OCI-LY1 (cell line): ENCODE measurements at regions not wholly inside any gene's neighbourhood (a gene's known extent, or its start where the extent isn't known, plus 50 kb on each side); places are given as distances from the start of the nearest gene placed in this dataset.

Experiments
- CTCF ChIP-seq: fragments of 200-600 bp; sonication (generic), shearing (Covaris generic); IDR thresholded peaks from 2 replicates; pipeline ENCODE4 v1.5.1; 2017; ENCODE audit warnings: mild to moderate bottlenecking, antibody characterized with exemption, low read length, moderate library complexity, mixed read lengths
- EZH2 ChIP-seq: fragments of 200-600 bp; sonication (generic), shearing (Covaris generic); IDR thresholded peaks from 2 replicates; pipeline ENCODE4 v1.8.0; 2017; ENCODE audit warnings: borderline replicate concordance, mixed run types, mild to moderate bottlenecking, antibody characterized with exemption, low read length, moderate library complexity, mixed read lengths

- TF ChIP-seq CTCF (no peak), EZH2 (no peak)
Measured at GRCh38 chr20:19004975-19005374, 191.4 kb downstream of the SCP2D1 start.
